ENCODE measurements at regions not wholly inside any gene's neighbourhood (a gene's known extent, or its start where the extent isn't known, plus 50 kb on each side); places are given as distances from the start of the nearest gene placed in this dataset.

GRCh38 chr1:207203541-207203940 is 99.5 kb downstream of the C4BPA start:
- TF ChIP-seq, protein P1, sequence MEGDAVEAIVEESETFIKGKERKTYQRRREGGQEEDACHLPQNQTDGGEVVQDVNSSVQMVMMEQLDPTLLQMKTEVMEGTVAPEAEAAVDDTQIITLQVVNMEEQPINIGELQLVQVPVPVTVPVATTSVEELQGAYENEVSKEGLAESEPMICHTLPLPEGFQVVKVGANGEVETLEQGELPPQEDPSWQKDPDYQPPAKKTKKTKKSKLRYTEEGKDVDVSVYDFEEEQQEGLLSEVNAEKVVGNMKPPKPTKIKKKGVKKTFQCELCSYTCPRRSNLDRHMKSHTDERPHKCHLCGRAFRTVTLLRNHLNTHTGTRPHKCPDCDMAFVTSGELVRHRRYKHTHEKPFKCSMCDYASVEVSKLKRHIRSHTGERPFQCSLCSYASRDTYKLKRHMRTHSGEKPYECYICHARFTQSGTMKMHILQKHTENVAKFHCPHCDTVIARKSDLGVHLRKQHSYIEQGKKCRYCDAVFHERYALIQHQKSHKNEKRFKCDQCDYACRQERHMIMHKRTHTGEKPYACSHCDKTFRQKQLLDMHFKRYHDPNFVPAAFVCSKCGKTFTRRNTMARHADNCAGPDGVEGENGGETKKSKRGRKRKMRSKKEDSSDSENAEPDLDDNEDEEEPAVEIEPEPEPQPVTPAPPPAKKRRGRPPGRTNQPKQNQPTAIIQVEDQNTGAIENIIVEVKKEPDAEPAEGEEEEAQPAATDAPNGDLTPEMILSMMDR (IDR thresholded peaks at IDR 0.05): no peak
- no peak for TF ChIP-seq POLR2A (IDR thresholded peaks at IDR 0.05; ENCODE audit: low read depth)

Data from esophagus muscularis mucosa (tissue), 3 donors.